Aorta (tissue), 5 donors: ENCODE measurements at regions not wholly inside any gene's neighbourhood (a gene's known extent, or its start where the extent isn't known, plus 50 kb on each side); places are given as distances from the start of the nearest gene placed in this dataset.
"Not testable (repeated sequence)": the region's sequence is repeated elsewhere in the genome, so short reads cannot be mapped to it uniquely, and the experiment has no call there.

Experiments used
- ATAC-seq: fragments of 200-7000 bp; cut with Tn5 transposase; one replicate; pipeline ENCODE4 v1.9.1; 2022; ENCODE audit warnings: moderate library complexity; ENCODE audit not compliant: low FRiP score
- DNase-seq, 2 donors: peaks; one replicate each; pipeline ENCODE4 v3.0.0-alpha.2; 2020
- H3K27ac ChIP-seq, 2 donors: one replicate each; pipeline ENCODE4 v1.5.1; 2013; ENCODE audit warnings: low read length in 2 of 2, mild to moderate bottlenecking in 2 of 2, moderate library complexity in 2 of 2, control low read depth in 1 of 2, inconsistent platforms in 1 of 2, low read depth in 1 of 2
- H3K27me3 ChIP-seq, 2 donors: one replicate each; pipeline ENCODE4 v1.6.1; 2013; ENCODE audit warnings: control low read depth in 1 of 2, low read length in 1 of 2, mild to moderate bottlenecking in 1 of 2, moderate library complexity in 1 of 2; ENCODE audit not compliant: insufficient read depth in 2 of 2, control insufficient read depth in 1 of 2
- H3K36me3 ChIP-seq, 2 donors: one replicate each; pipeline ENCODE4 v1.6.1; 2013; ENCODE audit warnings: control low read depth in 1 of 2, low read length in 1 of 2, mild to moderate bottlenecking in 1 of 2; ENCODE audit not compliant: insufficient read depth in 2 of 2, control insufficient read depth in 1 of 2
- H3K4me1 ChIP-seq, 2 donors: one replicate each; pipeline ENCODE4 v1.6.1; 2013; ENCODE audit warnings: low read length in 2 of 2, control low read depth in 1 of 2, mild to moderate bottlenecking in 1 of 2, moderate library complexity in 1 of 2; ENCODE audit not compliant: insufficient read depth in 2 of 2, control insufficient read depth in 1 of 2
- H3K4me3 ChIP-seq, 2 donors: one replicate each; pipeline ENCODE4 v1.5.1; 2013; ENCODE audit warnings: low read length in 2 of 2, control low read depth in 1 of 2, mild to moderate bottlenecking in 1 of 2
- H3K9me3 ChIP-seq: one replicate; pipeline ENCODE4 v1.6.1; 2013; ENCODE audit warnings: mild to moderate bottlenecking, low read length; ENCODE audit not compliant: control insufficient read depth
- intact Hi-C, 2 donors: fragments of 100-400 bp; cut with DNase I; formaldehyde crosslinking; loops; one replicate each; pipeline versions ENCODE4 v1.14.2 to v1.15.0; 2022
- donor health status: healthy with polysubstance abuse.
- donor health status: Bipolar disorder and iron deficiency.
- donor health status: DM: no; HTN: no; CAD: no.
- donor health status: DM: no; HTN: no; CAD: no.
- donor health status: DM: yes; HTN: yes; CAD: no.

DNA sequence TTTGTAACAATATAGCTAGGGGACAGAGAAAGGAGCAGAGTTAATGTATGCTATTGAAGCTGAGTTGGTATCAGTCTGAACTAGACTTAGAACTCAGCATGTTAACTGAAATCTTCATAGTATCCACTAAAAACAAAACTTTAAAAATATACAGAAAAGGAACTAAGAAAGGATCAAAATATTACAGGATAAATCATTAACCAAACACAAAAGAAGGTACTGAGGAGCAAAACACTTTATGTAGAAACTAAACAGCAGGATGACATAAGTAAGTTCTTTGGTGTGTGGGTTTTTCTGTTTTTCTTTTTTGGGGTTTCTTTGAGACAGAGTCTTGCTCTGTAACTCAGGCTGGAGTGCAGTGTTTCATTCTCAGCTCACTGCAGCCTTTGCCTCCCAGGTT is 55.1 kb upstream of the AGAP9 start:
- H3K27ac ChIP-seq, intact Hi-C loops, H3K27me3 ChIP-seq, DNase-seq, H3K9me3 ChIP-seq, ATAC-seq, H3K4me1 ChIP-seq, H3K36me3 ChIP-seq, H3K4me3 ChIP-seq: not testable (repeated sequence)
